ENCODE measurements at regions not wholly inside any gene's neighbourhood (a gene's known extent, or its start where the extent isn't known, plus 50 kb on each side); places are given as distances from the start of the nearest gene placed in this dataset.
"Not testable (repeated sequence)": the region's sequence is repeated elsewhere in the genome, so short reads cannot be mapped to it uniquely, and the experiment has no call there.

DNA sequence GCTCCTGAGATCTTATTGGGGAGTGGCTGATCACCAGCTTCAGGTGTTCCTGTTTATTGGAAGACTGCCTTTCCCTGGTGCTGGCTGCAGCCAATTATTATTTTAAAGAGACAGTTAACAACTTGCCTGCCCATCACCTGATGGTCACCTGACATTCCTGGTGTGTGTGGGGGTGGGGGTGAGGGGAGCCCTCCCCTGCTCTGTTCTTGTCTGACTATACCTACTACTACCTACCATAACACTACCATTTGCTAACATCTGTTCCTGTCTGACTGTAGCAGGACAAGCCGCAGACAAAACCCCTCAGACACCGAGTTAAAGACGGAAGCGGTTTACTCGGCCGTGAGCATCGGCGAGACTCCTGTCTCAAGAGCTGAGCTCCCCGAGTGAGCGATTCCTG is 54.9 kb upstream of the NBPF3 start:
- no peak for DNase-seq

DNA sequence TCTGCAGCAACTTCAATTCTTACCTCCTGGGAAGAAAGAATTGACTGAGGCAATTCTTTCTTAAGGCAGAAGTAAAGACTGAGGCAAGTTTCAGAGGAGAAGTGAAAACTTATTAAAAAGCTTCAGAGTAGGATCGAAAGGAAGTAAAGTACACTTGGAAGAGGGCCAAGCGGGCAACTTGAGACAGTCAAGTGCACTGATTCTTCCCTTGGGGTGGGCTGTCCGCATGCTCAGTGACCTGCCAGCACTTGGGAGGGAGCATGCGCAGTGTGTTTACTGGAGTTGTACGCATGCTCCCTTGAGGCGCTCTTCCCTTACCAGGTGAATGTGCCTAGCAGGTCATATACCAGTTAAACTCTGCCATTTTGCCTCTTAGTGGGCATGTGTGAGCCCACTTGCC is 55.3 kb upstream of the NBPF3 start:
- DNase-seq: no peak

DNA sequence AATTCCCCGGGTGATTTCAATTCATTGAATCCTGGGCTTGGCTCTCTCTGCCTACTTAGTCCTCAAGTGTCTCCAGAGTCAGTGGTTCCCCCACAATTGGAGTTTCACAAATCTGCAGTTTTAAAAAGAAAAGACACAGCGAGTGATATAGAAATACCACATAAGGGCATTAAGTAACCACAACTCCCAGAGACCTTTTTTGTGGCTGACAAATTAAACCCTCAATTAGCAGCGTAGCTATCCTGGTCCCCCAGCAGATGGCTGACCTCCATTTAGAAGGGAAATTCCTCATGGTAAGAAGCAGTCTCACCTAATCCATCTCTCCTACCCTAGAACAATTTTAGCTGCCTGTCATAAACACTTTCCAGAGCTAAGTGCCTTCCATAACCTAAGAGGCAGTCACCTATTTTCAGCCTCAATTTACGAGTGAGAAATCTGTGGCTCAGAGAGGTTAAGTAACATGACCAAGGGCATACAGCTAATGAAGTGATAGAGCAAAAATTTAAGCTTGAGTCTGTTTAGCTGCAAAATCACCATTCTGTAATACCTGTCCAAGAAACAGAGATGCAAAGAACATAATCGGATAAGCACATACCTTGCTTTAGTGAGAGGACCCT is 56.0 kb upstream of the NBPF3 start:
- no peak for DNase-seq

DNA sequence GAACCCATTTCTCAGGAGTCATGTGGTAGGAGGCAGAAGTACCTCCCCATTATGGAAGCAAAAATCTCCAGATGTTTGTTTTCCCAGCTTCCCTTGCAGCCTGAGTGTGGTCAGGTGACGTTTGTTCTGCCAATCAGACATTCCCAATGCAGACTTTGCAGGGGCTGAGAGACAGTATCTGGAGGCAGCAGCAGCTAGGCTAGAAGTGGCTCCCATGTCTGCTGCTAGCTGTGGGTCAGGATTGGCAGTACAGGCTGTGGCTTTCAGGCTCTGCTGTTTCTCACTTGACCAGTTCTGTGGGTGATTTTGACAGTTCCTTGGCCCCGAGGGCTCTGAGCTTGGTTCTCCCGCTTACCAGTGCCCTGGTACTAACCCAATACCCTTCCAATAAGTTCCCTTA is 58.6 kb upstream of the NBPF3 start:
- no peak for DNase-seq

DNA sequence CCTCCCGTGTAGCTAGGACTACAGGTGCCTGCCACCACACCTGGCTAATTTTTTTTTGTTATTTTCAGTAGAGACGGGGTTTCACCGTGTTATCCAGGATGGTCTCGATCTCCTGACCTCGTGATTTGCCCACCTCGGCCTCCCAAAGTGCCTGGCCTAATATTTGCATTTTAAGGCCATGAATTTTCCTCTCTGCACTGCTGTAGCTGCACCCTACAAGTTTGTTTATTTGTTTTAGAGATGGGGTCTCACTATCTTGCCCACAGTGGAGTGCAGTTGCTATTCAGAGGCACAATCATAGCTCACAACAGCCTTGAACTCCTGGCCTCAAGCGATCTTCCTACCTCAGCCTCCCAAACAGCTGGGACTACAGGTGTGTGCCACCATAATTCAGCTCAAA is 59.8 kb upstream of the NBPF3 start:
- not testable (repeated sequence) for DNase-seq

DNA sequence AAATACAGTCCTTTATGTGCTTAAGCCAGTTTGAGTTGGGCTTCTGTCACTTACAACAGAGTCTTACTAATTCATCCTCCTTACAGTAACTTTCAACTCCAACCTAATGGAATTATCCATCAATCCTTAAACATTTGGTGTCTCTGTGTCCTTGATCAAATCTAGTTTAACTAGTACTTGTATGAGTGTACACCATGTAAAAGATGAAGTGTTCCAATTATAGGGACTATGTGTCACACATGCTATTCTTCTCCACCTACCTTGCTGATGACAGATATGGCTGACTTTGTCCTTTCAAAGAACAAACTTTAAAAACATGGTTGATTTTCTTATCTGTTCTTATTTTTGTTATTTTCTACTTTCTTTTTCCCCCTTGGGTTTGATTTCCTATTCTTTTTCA is 60.4 kb upstream of the NBPF3 start:
- DNase-seq: no peak

DNA sequence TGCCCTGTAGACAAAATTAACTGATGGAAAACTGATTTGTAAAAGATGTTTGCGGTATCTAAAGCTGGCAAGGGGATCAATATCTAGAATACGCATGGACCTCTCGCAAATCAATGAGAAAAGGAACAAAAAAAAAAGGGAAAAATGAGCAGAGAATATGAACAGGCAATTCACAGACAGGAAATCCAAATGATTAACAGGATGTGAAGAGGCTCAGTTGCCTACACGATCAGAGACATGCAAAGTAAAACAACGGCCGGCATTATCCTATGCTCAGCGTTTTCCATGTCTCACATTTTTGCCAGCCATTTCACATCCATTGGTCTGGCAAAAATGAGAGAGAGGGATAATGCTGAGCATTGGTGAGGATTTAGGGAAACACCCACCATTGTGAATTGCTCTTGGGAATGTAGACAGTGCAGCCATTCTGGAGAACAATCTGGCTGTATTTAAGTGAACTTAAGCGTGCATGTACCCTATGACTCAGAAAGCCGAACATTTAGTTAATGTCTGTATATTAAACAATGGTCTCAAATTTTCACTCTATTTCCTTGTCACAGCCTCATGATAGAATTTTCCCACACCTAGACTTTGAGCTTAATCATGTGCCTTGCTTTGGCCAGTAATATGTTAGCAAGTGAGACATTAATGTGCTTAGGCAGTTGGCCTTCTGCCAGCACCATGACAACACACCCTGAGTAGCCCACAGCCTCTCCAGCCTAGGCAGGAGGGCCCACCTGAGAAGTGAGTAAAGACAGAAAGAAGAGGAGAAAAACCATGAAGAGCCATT is 61.0 kb upstream of the NBPF3 start:
- no peak for DNase-seq

DNA sequence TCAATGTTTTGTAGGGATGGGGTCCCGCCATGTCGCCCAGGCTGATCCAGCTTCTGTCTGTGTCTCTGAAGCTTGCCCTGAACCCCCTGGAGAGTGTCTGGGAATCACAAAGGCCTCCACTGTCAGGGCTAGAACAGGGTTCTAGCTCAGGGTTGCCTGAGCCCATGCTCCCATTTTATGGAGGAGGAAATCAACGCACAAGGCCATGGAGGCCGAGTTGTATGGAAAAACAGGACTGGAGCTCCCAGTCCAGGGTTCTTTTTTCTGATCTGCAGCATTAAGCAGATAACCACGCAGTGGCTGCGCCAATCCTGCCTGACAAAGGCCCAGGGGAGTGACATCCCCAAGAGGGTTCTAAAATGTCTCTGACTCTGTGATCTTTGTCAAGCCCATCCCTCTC is 67.6 kb upstream of the NBPF3 start:
- no peak for DNase-seq

DNA sequence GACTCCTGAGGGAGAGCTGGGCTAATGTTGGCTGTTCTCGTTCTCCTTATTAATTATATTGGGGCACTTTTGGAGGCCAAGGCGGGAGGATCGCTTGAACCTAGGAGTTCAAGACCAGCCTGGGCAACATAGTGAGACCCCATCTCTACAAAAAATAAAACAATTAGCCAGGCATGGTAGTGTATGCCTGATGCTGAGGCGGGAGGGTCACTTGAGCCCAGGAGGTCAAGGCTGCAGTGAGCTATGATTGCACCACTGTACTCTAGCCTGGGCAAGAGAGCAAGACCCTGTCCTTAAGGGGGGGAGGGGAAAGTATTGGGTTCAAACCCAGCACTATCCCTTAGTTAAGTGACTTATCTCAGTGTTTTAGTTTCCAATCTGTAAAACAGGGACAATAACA is 70.0 kb upstream of the NBPF3 start:
- no peak for DNase-seq

DNA sequence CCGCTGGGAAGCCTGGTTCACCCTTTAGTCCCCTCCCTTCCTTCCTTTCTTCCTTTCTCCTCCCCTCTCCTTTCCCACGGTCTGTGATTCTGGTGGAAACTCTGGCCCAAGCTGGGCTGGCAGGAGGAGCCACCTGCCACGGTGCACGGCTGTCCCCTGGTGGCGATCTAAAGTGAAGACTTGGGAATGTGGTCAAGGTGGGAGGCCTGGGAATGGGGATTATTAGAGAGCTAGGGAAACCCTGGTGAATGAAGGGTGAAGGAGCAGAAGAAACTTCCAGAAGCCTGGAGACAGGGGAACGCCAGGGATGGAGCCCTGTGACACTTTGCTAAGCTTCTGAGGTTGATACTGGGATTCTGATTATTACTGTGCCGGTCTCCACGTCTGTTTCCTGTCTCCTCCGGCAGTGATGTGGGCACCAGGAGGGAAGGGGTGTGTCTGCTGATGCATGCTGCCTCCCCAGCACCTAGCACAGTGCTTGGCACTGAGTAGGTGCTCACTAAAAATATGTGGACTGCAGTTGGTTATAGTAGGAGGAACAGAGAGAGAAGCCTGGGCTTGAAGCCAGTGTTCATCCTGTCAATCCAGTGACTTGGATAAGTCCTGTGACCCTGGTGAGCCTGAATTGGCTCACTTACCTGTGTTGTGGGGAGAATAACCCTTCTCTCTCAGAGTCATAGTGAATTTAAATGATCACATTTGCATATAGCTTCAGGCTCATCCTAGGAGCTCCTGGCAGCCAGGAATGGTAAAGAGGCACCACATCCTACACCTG is 71.2 kb upstream of the NBPF3 start:
- peak; percentile 86 for DNase-seq

DNA sequence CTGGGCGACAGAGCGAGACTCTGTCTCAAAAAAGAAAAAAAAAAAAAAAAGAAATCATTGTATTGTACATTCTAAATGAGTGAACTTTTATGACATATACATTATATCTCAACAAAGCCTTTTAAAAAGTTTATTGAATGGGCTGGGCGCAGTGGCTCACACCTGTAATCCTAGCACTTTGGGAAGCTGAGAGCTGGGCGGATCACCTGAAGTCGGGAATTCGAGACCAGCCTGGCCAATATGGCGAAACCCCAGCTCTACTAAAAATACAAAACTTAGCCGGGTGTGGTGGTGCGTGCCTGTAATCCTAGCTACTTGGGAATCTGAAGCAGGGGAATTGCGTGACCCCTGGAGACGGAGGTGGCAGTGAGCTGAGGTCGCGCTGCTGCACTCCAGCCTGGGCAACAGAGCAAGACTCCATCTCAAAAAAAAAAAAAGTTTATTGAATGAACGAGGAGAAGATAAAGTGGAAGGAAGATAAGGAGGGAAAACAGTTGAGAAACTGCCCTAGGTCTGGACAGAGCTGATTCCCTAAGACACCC is 71.9 kb upstream of the NBPF3 start:
- DNase-seq: not testable (repeated sequence)

DNA sequence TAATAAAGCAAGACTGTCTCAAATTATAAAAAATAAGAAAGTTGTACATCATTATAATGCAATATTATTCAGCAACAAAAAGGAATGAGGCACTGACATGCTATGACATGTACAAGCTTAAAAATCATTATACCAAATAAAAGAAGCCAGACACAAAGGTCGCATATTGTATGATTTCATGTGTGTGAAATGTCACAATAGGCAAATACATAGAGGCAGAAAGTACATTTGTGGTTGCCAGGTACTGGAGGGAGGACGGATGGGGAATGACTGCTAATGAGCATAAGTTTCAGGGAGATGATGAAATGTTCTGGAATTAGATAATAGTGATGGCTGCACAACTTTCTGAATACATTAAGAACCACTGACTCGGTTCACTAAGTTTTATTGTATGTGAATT is 73.6 kb upstream of the NBPF3 start:
- no peak for DNase-seq

DNA sequence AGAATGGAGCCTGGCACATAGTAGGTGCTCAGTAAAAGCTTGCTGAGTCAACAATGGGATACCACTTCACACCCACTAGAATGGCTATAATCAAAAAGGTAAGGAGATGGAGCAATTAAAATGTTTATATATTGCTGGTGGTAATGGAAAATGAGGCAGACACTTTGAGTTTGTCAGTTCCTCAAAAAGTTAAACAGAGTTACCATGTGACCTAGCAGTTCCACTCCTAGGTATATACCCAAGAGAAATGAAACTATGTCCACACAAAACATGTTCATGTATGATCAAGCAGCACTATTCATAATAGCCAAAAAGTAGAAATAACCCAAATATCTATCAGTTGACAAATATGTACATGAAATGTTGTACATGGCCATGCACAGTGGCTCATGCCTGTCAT is 74.8 kb upstream of the ECE1 start:
- DNase-seq: no peak

DNA sequence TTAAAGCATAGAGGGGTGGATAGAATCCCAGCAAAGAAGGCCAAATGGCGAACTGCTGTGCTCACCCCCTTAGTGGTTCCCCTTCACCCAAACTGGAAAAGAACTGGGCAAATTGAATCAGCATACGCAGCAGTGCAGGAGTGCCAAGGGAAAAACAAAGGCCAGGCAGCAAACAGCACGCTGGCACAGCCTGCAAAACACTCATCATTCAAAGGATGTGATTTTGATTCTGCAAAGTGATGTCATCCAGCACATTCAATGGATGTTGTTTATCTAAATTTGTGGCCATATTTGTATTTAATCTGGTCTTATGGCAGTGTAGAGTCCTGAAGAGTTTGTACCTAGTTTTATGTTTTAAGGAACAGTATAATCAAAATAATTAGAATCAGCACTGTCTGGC is 71.8 kb upstream of the ECE1 start:
- no peak for DNase-seq

DNA sequence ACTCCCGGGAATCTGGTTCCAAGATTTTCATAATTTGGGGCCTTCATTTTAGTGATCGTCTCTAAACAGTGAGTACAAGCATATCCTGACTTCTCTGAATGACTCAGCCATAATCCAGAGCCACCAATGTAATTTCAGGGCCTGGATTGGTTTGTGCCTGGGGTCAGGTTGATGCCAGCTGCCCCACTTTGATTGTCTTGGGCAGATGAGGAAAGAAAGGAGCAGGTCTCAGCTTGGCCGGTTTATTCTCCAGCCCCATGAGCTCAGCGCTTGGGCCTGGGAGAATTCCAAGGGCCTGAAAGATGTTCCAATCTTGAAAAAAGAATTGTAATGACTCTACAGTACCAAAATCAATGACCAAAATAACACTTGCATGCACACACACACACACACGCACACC is 71.2 kb upstream of the ECE1 start:
- no peak for DNase-seq

DNA sequence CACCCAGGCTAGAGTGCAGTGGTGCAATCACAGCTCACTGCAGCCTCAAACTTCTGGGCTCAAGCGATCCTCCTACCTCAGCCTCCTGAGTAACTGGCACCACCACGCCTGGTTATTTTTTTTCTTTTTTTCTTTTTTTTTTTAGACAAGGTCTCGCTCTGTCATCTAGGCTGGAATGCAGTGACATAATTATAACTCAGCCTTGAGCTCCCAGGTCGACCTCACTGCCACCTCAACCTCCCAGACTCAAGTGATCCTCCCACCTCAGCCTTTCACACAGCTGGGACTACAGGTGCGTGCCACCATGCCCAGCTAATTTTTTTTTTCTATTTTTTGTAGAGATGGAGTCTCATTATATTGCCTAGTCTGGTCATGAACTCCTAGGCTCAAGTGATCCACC is 66.9 kb upstream of the ECE1 start:
- DNase-seq: no peak

DNA sequence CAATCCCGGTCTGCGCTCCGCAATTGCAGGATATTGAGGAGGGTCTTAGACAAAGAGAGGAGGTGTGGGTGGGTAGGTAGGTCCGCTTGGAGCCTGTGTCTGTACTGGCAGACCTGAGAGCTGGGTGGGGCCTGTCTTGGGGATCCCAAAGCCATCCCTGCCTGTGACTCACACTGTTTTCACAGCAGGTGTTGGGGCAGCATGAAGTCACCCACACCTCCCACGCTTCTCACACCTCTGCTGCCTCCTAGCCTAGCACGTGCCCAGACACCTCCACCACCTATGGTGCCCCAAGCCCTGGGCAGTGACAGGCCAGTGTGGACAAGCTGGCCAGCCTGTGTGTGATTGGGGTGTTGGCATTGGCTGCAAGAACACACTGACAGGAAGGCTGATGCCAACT is 65.7 kb upstream of the ECE1 start:
- DNase-seq: no peak

DNA sequence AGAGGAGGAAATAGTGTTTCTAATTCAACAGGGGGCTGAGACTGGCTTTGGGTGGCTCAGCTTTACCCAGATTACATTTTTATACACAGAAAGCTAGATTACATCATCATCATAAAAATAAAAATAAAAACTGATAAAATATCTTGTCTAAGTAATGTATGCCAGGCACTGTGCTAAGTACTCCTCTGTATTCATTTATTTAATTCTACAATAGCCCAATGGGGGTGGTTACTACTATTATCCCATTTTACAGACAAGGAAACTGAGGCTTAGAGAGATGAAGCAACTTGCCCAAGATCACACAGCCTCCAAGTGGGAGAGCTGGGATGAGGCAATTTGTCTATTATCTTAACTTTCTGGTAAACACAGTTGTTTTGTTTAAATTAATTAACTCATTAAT is 62.3 kb upstream of the ECE1 start:
- no peak for DNase-seq

DNA sequence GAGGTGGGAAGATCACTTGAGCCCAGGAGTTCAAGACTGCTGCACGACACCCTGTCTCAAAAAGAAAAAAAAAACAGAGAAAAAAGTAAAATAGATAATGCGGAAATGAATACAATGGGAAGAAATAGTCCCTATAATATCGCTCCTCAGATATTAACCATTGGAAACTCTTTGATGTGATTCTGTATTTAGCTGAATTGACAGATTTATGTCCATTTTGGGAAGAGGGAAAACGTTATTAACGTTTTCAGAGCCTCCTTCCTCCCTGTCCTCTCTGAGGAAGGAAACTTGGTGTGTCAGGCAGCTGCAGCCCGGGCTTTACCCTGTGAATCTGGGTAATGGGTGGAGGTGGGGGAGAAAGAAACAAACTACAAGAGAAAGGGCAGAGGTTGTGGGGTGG is 61.6 kb upstream of the ECE1 start:
- no peak for DNase-seq

DNA sequence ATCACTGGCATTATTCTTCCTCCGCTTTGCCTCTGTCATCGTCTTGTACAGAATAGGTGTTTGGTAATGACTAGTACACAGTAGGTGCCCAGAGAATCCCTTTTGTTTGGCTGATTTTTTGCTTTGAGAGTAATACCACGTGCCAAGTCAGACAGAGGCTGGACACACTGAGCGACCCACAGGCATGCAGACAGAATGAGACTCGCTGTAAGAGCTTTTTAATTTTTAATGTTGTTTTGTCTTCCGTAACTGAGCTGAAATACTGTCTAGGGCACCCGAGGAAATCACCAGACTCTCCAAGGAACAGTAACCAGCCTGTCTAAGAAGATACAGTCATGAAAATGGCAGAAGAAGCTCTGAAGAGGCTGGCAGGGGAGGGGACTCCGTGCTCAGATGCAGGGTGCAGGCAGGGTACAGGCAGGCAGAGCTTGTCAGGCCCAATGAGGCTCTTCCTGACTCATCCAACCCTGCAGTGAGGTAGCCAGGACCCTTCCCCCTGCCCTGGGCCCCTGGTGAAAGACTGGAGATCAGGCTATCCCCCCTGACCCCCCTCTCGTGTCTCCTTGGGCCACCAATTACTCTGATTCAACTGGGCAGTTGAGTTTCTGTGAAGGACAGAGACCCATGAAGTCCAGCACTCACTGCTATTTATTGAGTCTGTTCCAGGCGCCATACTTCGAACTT is 60.1 kb upstream of the ECE1 start:
- no peak for DNase-seq

DNA sequence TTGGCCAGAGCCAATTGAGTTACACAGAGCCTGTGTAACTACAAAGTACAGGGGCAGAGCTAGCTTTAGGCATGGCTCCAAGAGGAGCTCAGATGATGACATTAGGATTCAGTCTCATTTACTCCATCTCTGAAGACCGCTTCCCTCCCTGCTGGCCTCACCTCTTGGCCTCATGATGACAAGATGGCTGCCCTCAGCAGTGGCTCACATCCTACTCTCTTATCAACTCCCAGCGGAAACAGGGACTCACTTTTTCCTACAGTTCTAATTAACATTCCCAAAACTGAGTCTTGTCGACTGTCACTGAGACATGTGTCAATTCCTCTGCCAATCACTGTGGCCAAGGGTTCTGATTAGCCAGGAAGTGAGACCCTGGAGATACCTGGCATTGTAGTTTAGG is 59.4 kb upstream of the ECE1 start:
- DNase-seq: no peak

DNA sequence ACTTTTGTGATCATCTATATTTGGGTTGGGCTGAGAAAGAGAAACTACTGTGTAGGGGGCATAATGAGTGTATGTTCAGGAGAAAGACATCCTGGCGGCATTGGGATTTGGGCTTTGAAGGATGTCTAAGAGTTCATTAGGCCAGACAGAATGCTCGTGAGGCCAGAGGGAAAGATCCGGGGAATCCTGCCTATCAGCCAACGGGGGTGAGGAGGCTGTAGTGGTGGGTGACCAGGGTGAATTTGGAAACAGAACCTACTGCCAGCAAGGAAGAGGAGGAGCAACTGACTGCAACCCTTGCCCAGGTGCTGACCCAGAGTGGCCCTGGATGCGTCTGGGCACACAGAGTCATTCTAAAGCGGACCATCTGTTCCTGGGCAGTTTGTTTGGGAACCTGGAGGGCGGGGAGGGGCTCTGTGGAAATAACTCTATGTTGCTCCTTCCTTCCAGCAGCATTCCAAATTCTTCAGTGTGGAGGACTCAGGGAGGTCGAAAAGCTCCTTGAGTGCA is 56.9 kb upstream of the ECE1 start:
- no peak for DNase-seq

Data from femur (tissue), 1 donor.